OCI-LY3 (cell line): ENCODE measurements at regions not wholly inside any gene's neighbourhood (a gene's known extent, or its start where the extent isn't known, plus 50 kb on each side); places are given as distances from the start of the nearest gene placed in this dataset.

Source experiments
- EZH2phosphoT487 ChIP-seq: fragments of 200-600 bp; shearing (Covaris generic); IDR thresholded peaks from 2 replicates; pipeline ENCODE4 v1.6.1; 2018; ENCODE audit warnings: antibody characterized with exemption, mixed run types, low read depth
- TF ChIP-seq, protein P1 (sequence below): fragments of 200-600, 300-600 bp; sonication (generic); IDR thresholded peaks from 2 replicates; pipeline ENCODE4 v1.5.1; 2014; ENCODE audit warnings: antibody characterized with exemption, low read length, low read depth

- TF ChIP-seq, protein P1, sequence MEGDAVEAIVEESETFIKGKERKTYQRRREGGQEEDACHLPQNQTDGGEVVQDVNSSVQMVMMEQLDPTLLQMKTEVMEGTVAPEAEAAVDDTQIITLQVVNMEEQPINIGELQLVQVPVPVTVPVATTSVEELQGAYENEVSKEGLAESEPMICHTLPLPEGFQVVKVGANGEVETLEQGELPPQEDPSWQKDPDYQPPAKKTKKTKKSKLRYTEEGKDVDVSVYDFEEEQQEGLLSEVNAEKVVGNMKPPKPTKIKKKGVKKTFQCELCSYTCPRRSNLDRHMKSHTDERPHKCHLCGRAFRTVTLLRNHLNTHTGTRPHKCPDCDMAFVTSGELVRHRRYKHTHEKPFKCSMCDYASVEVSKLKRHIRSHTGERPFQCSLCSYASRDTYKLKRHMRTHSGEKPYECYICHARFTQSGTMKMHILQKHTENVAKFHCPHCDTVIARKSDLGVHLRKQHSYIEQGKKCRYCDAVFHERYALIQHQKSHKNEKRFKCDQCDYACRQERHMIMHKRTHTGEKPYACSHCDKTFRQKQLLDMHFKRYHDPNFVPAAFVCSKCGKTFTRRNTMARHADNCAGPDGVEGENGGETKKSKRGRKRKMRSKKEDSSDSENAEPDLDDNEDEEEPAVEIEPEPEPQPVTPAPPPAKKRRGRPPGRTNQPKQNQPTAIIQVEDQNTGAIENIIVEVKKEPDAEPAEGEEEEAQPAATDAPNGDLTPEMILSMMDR: no peak
- TF ChIP-seq EZH2phosphoT487: no peak
Measured at GRCh38 chr4:14929669-14930068, 72.6 kb upstream of the CPEB2 start.
